ENCODE measurements at regions not wholly inside any gene's neighbourhood (a gene's known extent, or its start where the extent isn't known, plus 50 kb on each side); places are given as distances from the start of the nearest gene placed in this dataset.
"Not testable (repeated sequence)": the region's sequence is repeated elsewhere in the genome, so short reads cannot be mapped to it uniquely, and the experiment has no call there.

DNA sequence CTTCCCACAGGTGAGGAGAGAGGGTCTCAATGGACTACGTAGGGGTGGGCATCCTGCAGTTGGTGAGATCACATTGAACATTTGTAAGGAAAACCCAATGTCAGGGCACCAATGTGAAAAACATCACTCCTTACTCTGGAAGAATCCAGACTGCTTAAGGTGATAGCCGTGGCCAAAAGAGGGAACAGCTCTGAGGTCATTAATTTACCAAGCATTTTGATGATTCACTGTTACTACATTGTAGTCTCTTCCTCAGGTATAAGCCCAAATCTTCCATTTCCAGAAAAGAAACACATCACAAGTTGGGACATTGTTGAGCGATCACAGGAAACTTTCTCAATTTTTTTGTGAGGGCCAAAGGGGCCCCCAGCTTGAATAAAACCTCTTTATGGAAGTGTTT lies 61.1 kb upstream of the SPTLC3 start:
- ChIA-PET POLR2A (no interaction called here), CTCF (no interaction called here)
- DNase-seq (ENCODE audit: extremely low spot score): no peak
- TF ChIP-seq, protein P1, sequence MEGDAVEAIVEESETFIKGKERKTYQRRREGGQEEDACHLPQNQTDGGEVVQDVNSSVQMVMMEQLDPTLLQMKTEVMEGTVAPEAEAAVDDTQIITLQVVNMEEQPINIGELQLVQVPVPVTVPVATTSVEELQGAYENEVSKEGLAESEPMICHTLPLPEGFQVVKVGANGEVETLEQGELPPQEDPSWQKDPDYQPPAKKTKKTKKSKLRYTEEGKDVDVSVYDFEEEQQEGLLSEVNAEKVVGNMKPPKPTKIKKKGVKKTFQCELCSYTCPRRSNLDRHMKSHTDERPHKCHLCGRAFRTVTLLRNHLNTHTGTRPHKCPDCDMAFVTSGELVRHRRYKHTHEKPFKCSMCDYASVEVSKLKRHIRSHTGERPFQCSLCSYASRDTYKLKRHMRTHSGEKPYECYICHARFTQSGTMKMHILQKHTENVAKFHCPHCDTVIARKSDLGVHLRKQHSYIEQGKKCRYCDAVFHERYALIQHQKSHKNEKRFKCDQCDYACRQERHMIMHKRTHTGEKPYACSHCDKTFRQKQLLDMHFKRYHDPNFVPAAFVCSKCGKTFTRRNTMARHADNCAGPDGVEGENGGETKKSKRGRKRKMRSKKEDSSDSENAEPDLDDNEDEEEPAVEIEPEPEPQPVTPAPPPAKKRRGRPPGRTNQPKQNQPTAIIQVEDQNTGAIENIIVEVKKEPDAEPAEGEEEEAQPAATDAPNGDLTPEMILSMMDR (IDR thresholded peaks at IDR 0.05; ENCODE audit: control extremely low read depth, extremely low read depth, low read depth, missing control alignments): no peak

DNA sequence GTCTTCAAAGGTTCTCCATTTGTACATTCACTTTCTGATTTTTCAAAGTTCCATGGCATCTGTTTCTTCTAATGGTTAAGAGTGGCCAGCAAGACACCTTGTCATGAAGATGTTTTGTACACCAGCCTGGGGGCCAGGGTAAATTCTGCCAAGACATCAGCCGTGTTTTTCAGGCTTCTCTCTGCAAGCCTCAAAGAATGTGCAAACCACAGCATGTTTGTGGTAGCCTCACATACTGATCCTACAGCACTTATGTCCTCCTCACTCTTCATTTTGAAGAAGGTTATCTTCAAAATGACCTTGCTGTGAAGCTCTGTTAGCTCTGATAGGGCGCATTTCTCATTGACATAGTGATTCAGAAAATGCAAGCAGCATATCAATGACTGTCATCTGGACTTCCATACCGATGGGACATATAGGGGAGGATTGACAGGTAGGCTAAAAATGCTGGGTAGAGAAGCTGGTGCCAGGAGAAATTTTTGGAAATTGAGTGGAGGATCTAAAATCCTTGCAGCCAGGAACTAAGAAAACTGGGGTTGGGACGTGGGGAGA lies 59.3 kb upstream of the SPTLC3 start:
- POLR2A ChIA-PET: no interaction called here
- TF ChIP-seq, protein P1 (IDR thresholded peaks at IDR 0.05; ENCODE audit: control extremely low read depth, extremely low read depth, low read depth, missing control alignments): no peak
- CTCF ChIA-PET: no interaction called here
- no peak for DNase-seq (ENCODE audit: extremely low spot score)

DNA sequence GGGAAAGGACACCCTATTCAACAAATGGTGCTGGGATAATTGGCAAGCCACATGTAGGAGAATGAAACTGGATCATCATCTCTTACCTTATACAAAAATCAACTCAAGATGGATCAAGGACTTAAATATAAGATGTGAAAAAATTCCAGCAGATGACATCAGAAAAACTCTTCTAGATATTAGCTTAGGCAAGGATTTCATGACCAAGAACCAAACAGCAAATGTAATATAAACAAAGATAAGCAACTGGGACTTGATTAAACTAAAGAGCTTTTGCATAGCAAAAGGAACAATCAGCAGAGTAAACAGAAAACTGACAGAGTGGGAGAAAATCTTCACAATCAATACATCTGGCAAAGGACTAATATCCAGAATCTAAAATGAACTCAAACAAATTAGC lies 54.5 kb upstream of the SPTLC3 start:
- POLR2A ChIA-PET; CTCF ChIA-PET; DNase-seq (ENCODE audit: extremely low spot score): not testable (repeated sequence)

DNA sequence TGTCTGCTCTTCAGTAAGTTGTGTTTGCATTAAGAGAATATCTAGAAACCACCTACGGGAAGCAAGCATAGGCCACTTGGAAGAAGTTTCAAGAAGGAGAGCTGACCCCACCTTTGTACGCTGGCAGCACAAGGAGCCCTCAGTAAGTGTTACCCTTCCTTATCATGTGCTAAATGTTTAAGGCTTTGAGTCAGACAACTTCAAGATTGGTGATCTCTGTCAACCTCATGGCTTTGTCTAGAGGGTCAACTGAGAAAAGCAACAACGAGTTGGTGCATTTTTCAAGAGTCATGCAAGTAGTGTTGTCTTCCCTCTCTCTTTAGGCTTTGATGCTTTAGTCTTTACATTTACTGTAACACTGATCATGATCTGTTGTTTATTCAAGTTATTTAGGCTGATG lies 53.2 kb upstream of the SPTLC3 start:
- POLR2A ChIA-PET: no interaction called here

DNA sequence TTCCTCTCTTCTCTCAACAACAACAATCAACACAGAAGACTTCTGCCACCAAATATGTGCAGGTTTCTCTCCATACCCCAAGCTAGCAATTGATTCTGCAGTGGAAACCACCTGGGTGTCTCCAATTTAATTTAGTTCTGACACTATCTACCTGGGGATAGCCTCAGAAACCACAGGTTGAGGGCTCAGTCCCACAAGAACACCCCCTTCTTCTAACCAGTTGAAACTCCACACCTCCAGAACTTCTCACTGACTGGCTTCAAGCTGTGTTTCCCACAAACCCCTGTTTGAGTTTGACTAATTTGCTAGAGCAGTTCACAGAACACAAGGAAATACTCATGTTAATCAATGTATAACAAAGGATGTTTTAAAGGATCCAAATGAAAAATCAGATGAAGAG lies 52.5 kb upstream of the SPTLC3 start:
- CTCF ChIA-PET: interaction anchor here (1.4 kb wide), 1 partner anchor 11 kb away, joined by 3 read pairs; no protein-coding TSS in a partner anchor
- POLR2A ChIA-PET: no interaction called here
- DNase-seq (ENCODE audit: extremely low spot score): no peak
- TF ChIP-seq, protein P1 (IDR thresholded peaks at IDR 0.05; ENCODE audit: control extremely low read depth, extremely low read depth, low read depth, missing control alignments): no peak

More for the DNA sequence above, 53.2 kb upstream of the SPTLC3 start:
- CTCF ChIA-PET: interaction anchor here (1.4 kb wide), 1 partner anchor 11 kb away, joined by 3 read pairs; no protein-coding TSS in a partner anchor
- TF ChIP-seq, protein P1 (IDR thresholded peaks at IDR 0.05; ENCODE audit: control extremely low read depth, extremely low read depth, low read depth, missing control alignments): no peak
- no peak for DNase-seq (ENCODE audit: extremely low spot score)

DNA sequence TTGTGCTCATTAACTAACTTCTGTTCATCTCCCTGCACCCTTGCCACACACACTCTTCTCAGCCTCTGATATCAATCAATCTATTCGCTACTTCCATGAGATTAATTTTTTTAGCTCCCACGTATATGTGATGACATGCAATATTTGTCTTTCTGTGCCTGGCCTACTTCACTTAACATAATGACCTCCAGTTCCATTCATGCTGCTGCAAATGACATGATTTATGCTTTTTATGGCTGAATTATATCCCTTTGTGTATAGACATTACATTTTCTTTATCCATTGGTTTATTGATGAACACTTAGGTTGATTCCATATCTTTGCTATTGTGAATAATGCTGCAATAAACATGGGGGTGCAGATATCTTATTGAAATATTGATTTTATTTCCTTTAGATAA lies 50.8 kb upstream of the SPTLC3 start:
- CTCF ChIA-PET: no interaction called here
- DNase-seq (ENCODE audit: extremely low spot score): no peak

More for the DNA sequence above, 50.8 kb upstream of the SPTLC3 start:
- POLR2A ChIA-PET: no interaction called here
- TF ChIP-seq, protein P1 (IDR thresholded peaks at IDR 0.05; ENCODE audit: control extremely low read depth, extremely low read depth, low read depth, missing control alignments): no peak

Measured in GM10248 (cell line).